HepG2 (cell line): ENCODE measurements at regions not wholly inside any gene's neighbourhood (a gene's known extent, or its start where the extent isn't known, plus 50 kb on each side); places are given as distances from the start of the nearest gene placed in this dataset.

ENCODE experiments used
- CBX2 ChIP-seq, 2 experiments: fragments of 200-600 bp in 1 of 2; sonication (generic); formaldehyde crosslinking in 1 of 2; IDR thresholded peaks; 2 replicates each; pipeline versions ENCODE4 v1.7.0 to v1.8.1; 2018 to 2022; ENCODE audit warnings: low read depth in 2 of 2, low read length in 1 of 2, mild to moderate bottlenecking in 1 of 2, missing genetic modification reagents in 1 of 2
- CEBPB ChIP-seq: IDR thresholded peaks from 2 replicates; pipeline ENCODE4 v1.6.1; 2011; ENCODE audit warnings: low read depth, low read length, improper control_type of control experiment, borderline replicate concordance
- CREB1 ChIP-seq, 2 experiments: fragments of 450-650 bp in 1 of 2; IDR thresholded peaks; 2 replicates each; pipeline ENCODE4 v1.6.1; 2016 to 2017; ENCODE audit warnings: control low read depth in 1 of 2, mild to moderate bottlenecking in 1 of 2, missing compliant biosample characterization in 1 of 2, missing genetic modification characterization in 1 of 2
- DMAP1 ChIP-seq: IDR thresholded peaks from 2 replicates; pipeline ENCODE4 v1.6.1; 2016
- DNMT3B ChIP-seq: conservative IDR thresholded peaks from 2 replicates; pipeline ENCODE4 v1.6.1; 2016; ENCODE audit warnings: missing biosample characterization, control low read depth
- HMG20B ChIP-seq: conservative IDR thresholded peaks from 2 replicates; pipeline ENCODE4 v1.6.1; 2016; ENCODE audit warnings: missing genetic modification reagents, missing compliant biosample characterization
- ISX ChIP-seq: sonication (generic); formaldehyde crosslinking; conservative IDR thresholded peaks from 2 replicates; pipeline ENCODE4 v1.5.0; 2020; ENCODE audit warnings: missing genetic modification reagents
- JUNB ChIP-seq: sonication (generic); formaldehyde crosslinking; IDR thresholded peaks from 2 replicates; pipeline ENCODE4 v1.8.0; 2022; ENCODE audit warnings: missing genetic modification reagents, mild to moderate bottlenecking, borderline replicate concordance
- KLF16 ChIP-seq, 2 experiments: sonication (generic) in 1 of 2; formaldehyde crosslinking in 1 of 2; IDR thresholded peaks; 2 replicates each; pipeline versions ENCODE4 v1.6.1 to v1.8.0; 2016 to 2023; ENCODE audit warnings: missing genetic modification reagents in 2 of 2, missing compliant biosample characterization in 1 of 2
- KLF6 ChIP-seq: IDR thresholded peaks from 2 replicates; pipeline ENCODE4 v1.8.0; 2016; ENCODE audit warnings: missing biosample characterization, missing genetic modification reagents
- SAP130 ChIP-seq: IDR thresholded peaks from 2 replicates; pipeline ENCODE4 v1.6.1; 2016; ENCODE audit warnings: low read depth
- SMAD9 ChIP-seq: sonication (generic); formaldehyde crosslinking; IDR thresholded peaks from 2 replicates; pipeline ENCODE4 v1.5.1; 2020; ENCODE audit warnings: mild to moderate bottlenecking, missing genetic modification reagents
- SNAI1 ChIP-seq: sonication (generic); formaldehyde crosslinking; IDR thresholded peaks from 2 replicates; pipeline ENCODE4 v1.5.0; 2020; ENCODE audit warnings: mild to moderate bottlenecking, missing genetic modification reagents, borderline replicate concordance
- SP4 ChIP-seq: sonication (generic); formaldehyde crosslinking; IDR thresholded peaks from 2 replicates; pipeline ENCODE4 v1.8.1; 2023; ENCODE audit warnings: mild to moderate bottlenecking, missing genetic modification reagents
- TARDBP ChIP-seq: sonication (generic); formaldehyde crosslinking; IDR thresholded peaks from 2 replicates; pipeline ENCODE4 v1.8.0; 2022; ENCODE audit warnings: mild to moderate bottlenecking, missing genetic modification reagents
- TBX3 ChIP-seq: fragments of 450-650 bp; IDR thresholded peaks from 2 replicates; pipeline ENCODE4 v1.6.1; 2017; ENCODE audit warnings: antibody characterized with exemption, mild to moderate bottlenecking, inconsistent platforms, borderline replicate concordance
- YEATS2 ChIP-seq: sonication (generic); formaldehyde crosslinking; IDR thresholded peaks from 2 replicates; pipeline ENCODE4 v1.4.0; 2020; ENCODE audit warnings: missing genetic modification reagents, borderline replicate concordance
- ZBTB7A ChIP-seq: sonication (generic); formaldehyde crosslinking; IDR thresholded peaks from 2 replicates; pipeline ENCODE4 v1.8.0; 2022; ENCODE audit warnings: mild to moderate bottlenecking, missing genetic modification reagents
- ZFX ChIP-seq: sonication (generic); formaldehyde crosslinking; IDR thresholded peaks from 2 replicates; pipeline ENCODE4 v1.4.0; 2020; ENCODE audit warnings: mild to moderate bottlenecking, low read depth, missing genetic modification reagents, moderate library complexity
- ZMYM4 ChIP-seq: sonication (generic); formaldehyde crosslinking; IDR thresholded peaks from 2 replicates; pipeline ENCODE4 v1.8.1; 2023; ENCODE audit warnings: mild to moderate bottlenecking, missing genetic modification reagents
- ZNF30 ChIP-seq: sonication (generic); formaldehyde crosslinking; IDR thresholded peaks from 2 replicates; pipeline ENCODE4 v1.5.0; 2020; ENCODE audit warnings: mild to moderate bottlenecking, missing genetic modification reagents
- ZNF331 ChIP-seq: sonication (generic); formaldehyde crosslinking; IDR thresholded peaks from 2 replicates; pipeline ENCODE4 v1.4.0; 2020; ENCODE audit warnings: missing genetic modification reagents
- ZNF33B ChIP-seq: sonication (generic); formaldehyde crosslinking; IDR thresholded peaks from 2 replicates; pipeline ENCODE4 v1.5.1; 2020; ENCODE audit warnings: mild to moderate bottlenecking, missing genetic modification reagents
- ZNF570 ChIP-seq: sonication (generic); formaldehyde crosslinking; IDR thresholded peaks from 2 replicates; pipeline ENCODE4 v1.4.0; 2020; ENCODE audit warnings: mild to moderate bottlenecking, missing genetic modification reagents, borderline replicate concordance
- ZNF670 ChIP-seq: sonication (generic); formaldehyde crosslinking; IDR thresholded peaks from 2 replicates; pipeline ENCODE4 v1.8.0; 2022; ENCODE audit warnings: mild to moderate bottlenecking, missing genetic modification reagents, borderline replicate concordance
- ZNF737 ChIP-seq: sonication (generic); formaldehyde crosslinking; IDR thresholded peaks from 2 replicates; pipeline ENCODE4 v1.5.0; 2020; ENCODE audit warnings: missing genetic modification reagents, mild to moderate bottlenecking, borderline replicate concordance
- ZSCAN29 ChIP-seq: sonication (generic); formaldehyde crosslinking; conservative IDR thresholded peaks from 2 replicates; pipeline ENCODE4 v1.4.0; 2020; ENCODE audit warnings: mild to moderate bottlenecking, missing genetic modification reagents
- TF ChIP-seq, protein P1 (sequence below): sonication (generic); formaldehyde crosslinking; IDR thresholded peaks from 2 replicates; pipeline ENCODE4 v1.5.1; 2020; ENCODE audit warnings: missing genetic modification reagents, mild to moderate bottlenecking, borderline replicate concordance
- TF ChIP-seq, protein P2 (sequence below): IDR thresholded peaks from 2 replicates; pipeline ENCODE4 v1.6.1; 2016; ENCODE audit warnings: missing compliant biosample characterization, missing genetic modification reagents, borderline replicate concordance
- TF ChIP-seq, protein P3 (sequence below): sonication (generic); formaldehyde crosslinking; IDR thresholded peaks from 2 replicates; pipeline ENCODE4 v1.4.0; 2020; ENCODE audit warnings: missing genetic modification reagents

DNA sequence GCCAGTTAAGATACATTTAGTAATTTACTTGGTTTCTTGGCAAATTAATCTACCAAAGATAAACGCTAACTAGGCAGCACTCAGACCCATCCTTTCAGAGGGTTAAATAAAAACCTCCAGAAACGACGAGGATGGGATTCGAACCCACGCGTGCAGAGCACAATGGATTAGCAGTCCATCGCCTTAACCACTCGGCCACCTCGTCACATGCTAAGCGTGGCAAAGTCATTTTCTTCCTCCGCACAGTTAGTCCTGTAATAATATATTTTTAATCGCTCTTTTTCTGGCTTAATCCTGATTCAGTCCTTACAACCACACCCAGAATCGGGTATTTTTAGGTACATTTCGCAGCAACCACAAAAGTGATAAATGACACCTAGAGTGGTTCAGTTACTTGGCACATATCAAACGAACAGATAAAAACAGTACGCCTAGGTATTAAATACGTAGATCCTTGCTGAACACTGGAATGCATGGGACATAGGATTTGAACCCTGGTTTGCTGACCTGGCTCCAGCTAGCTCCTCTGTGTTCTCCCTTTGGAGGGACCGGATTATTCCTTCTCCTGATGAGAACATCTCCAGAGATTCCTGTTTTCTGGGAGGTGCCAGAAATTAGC, 71.6 kb downstream of the GPX5 start (continued):
- TF ChIP-seq, protein P1, sequence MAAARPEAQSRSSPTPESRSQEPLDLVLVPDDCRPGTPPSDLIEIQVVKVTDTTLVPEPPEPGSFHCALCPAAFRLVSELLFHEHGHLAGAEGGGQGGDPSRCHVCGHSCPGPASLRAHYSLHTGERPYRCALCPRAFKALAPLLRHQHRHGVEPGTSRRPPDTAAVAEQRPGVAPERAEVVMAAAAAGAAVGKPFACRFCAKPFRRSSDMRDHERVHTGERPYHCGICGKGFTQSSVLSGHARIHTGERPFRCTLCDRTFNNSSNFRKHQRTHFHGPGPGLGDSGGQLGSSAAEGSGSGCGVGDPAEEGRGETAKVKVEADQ (CRISPR knock-in tag): no peak
- no peak for TF ChIP-seq CBX2 (IDR thresholded peaks at IDR 0.05; ENCODE audit: low read depth, low read length)
- TF ChIP-seq CBX2 (CRISPR knock-in tag; IDR thresholded peaks at IDR 0.05; ENCODE audit: low read depth): no peak
- TF ChIP-seq TARDBP (CRISPR knock-in tag): no peak; the same call in 1 of the 2 replicates
- TF ChIP-seq SP4 (CRISPR knock-in tag): no peak
- 0 out of 2 replicates have a peak, but pooled peaks have one; percentile 46 for TF ChIP-seq KLF6 (CRISPR knock-in tag)
- no peak for TF ChIP-seq ZNF33B (CRISPR knock-in tag)
- TF ChIP-seq CREB1 (IDR thresholded peaks at IDR 0.05): no peak
- TF ChIP-seq CREB1 (CRISPR knock-in tag; IDR thresholded peaks at IDR 0.05): peak; percentile 82
- TF ChIP-seq, protein P2, sequence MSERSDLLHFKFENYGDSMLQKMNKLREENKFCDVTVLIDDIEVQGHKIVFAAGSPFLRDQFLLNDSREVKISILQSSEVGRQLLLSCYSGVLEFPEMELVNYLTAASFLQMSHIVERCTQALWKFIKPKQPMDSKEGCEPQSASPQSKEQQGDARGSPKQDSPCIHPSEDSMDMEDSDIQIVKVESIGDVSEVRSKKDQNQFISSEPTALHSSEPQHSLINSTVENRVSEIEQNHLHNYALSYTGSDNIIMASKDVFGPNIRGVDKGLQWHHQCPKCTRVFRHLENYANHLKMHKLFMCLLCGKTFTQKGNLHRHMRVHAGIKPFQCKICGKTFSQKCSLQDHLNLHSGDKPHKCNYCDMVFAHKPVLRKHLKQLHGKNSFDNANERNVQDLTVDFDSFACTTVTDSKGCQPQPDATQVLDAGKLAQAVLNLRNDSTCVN (CRISPR knock-in tag): 0 out of 2 replicates have a peak, but pooled peaks have one; percentile 34
- no peak for TF ChIP-seq ZNF670 (CRISPR knock-in tag)
- 0 out of 2 replicates have a peak, but pooled peaks have one; percentile 42 for TF ChIP-seq ZSCAN29 (CRISPR knock-in tag)
- no peak for TF ChIP-seq SNAI1 (CRISPR knock-in tag)
- TF ChIP-seq ZMYM4: 0 out of 2 replicates have a peak, but pooled peaks have one; percentile 6
- TF ChIP-seq SAP130 (CRISPR knock-in tag): peak; percentile 39; the same call in 1 of the 2 replicates
- peak; percentile 57; the same call in 1 of the 2 replicates for TF ChIP-seq ZNF331 (CRISPR knock-in tag)
- TF ChIP-seq, protein P3, sequence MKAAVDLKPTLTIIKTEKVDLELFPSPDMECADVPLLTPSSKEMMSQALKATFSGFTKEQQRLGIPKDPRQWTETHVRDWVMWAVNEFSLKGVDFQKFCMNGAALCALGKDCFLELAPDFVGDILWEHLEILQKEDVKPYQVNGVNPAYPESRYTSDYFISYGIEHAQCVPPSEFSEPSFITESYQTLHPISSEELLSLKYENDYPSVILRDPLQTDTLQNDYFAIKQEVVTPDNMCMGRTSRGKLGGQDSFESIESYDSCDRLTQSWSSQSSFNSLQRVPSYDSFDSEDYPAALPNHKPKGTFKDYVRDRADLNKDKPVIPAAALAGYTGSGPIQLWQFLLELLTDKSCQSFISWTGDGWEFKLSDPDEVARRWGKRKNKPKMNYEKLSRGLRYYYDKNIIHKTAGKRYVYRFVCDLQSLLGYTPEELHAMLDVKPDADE (CRISPR knock-in tag): no peak
- 0 out of 2 replicates have a peak, but pooled peaks have one; percentile 35 for TF ChIP-seq DMAP1
- no peak for TF ChIP-seq ISX (CRISPR knock-in tag)
- no peak for TF ChIP-seq SMAD9 (CRISPR knock-in tag)
- TF ChIP-seq TBX3: no peak
- no peak for TF ChIP-seq JUNB (CRISPR knock-in tag)
- TF ChIP-seq KLF16 (CRISPR knock-in tag; IDR thresholded peaks at IDR 0.05): 0 out of 4 replicates have a peak, but pooled peaks of 1 of the 2 experiments have one; percentile 24
- no peak for TF ChIP-seq ZBTB7A (CRISPR knock-in tag)
- no peak for TF ChIP-seq CEBPB
- TF ChIP-seq ZNF30 (CRISPR knock-in tag): no peak
- no peak for TF ChIP-seq HMG20B
- no peak for TF ChIP-seq YEATS2 (CRISPR knock-in tag)
- TF ChIP-seq ZNF737 (CRISPR knock-in tag): no peak
- no peak for TF ChIP-seq DNMT3B (CRISPR knock-in tag)
- TF ChIP-seq ZFX (CRISPR knock-in tag): no peak
- no peak for TF ChIP-seq ZNF570 (CRISPR knock-in tag)
